GM18870 (cell line): ENCODE measurements at regions not wholly inside any gene's neighbourhood (a gene's known extent, or its start where the extent isn't known, plus 50 kb on each side); places are given as distances from the start of the nearest gene placed in this dataset.

Experiments
- ATAC-seq: cut with Tn5 transposase; IDR thresholded peaks from one replicate; pipeline ENCODE4 v1.9.1; 2021; ENCODE audit warnings: moderate library complexity; ENCODE audit not compliant: unreplicated experiment

DNA sequence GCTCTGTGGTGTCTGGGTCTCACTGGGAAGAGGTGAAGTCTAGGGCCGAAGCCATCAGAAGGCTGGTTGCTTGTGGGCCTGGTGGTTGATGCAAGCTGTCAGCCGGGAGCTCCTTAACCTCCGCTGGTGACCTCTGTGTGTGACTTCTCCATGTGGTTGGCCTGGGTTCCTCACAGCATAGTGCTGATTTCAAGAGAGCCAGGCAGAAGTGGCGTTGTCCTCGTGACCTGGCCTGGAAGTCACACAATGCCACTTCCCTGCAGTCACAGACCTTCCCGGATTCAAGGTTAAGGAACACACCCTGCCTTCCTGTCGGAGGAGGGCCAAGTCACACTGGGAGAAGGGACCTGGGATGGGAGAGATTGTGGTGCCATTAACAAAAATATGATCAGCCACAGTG, 303.7 kb upstream of the HS6ST1 start:
- ATAC-seq, result no peak

DNA sequence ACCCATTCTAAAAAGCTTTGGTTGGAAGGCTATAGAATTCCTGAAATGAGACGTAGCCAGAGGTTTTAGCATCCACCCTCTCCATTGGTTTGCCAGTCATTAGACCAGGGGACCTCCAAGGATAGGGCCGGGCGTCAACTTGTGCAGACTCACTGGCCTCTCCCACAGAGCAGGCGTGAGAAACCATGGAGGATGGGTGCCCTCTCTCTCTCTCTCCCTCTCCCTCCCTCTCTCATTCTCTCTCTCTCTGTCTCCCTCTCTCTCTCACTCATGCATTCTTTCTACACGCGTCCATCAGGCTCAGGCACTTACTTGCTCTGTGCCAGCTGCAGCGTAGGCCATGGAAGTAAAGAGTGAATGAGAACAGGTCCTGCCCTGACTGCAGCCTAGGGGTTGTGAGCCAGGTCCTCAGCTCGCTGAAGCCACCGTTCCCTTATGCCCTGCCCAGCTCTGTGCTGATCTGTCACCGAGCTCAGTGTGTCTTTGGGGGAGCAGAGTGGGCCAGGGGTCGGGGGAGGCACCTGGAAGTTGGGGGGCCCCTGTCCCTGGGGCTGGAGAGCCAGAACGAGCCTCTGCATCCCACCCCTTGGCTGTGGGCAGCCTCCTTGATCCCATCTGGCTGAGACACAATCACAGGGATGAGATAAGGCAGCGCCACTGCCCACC, 304.4 kb upstream of the HS6ST1 start:
- no peak for ATAC-seq

DNA sequence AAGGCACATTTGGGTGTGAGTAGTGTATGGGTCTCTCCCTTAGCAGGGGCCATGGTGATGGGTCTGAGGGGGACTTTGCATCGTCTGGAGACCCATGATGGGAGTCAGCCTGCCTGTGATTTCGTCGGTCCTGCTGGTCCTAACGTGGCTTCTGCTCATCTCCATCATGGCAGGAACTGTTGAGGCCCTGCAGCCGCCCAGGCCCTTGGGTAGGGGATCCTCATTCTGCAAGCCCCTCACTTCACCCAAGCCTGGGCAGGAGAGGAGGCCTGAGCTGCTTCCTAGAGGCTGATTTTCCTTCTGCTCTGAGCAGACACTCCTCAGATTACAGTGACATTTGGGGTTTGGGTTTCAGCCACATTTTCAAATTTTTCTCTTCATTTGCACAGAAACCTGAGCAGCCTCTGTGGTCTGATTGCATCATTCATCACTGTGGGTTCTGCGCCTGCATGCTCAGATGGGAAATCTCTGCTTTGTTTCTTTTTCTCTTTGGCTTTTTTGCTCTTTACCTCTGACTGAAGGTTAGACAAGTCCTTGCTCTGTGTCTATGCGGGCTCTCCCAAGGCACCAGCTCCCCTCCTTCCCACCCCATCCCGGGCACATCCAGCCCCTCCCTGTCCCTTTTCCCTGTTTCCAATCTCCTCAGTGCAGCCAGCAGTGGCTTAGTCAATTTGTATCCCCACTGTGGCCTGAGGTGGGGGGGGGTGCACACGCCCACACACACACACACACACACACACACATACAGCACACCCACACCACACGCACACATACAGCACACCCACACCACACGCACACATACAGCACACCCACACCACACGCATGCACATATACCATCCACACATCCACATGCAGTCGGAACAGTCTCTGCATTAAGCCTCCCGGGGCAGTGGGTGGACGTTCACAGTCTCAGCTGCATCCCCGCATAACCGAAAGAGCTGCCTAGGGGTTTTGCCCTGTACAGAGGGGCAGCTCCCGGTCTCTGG, 305.4 kb upstream of the HS6ST1 start:
- peak; percentile 90 for ATAC-seq

DNA sequence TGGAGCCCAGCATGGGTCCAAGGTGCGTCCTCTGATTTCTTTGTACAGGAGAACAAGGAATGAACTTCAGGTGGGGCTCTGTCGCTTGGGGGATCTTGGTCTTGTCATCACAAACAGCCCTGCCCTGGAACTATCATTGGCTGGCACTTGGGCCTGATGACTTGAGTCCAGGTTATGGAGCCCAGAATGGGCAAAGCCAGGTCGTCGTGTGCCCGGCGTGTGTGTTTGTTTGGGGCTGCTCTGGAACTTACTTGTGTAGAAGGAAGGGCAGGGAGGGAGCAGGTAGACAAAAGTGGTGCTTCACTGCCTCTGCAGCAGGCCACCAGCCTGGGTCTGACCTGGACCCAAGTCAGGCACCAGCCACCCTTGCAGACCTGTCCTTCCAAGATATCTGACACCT, 306.3 kb upstream of the HS6ST1 start:
- ATAC-seq, result no peak

DNA sequence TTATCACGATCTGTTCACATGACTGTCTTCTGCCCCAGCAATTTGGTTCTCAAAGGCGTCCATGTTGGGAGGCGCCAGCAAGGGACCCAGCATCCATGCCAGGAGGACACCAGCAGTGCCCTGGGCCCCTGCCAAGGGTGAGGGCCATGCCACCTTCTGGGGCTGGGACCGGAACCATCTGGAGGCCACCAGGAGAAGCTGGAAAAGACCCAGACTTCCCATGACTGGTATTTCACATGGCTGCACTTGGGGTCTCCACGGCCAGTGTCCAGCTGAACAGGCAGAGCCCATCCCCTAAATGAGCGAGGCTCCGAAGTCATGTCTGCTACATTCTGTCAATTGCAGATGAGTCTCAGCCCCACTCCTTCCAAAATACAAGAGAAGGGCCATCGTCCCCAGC, 306.8 kb upstream of the HS6ST1 start:
- ATAC-seq, result no peak

DNA sequence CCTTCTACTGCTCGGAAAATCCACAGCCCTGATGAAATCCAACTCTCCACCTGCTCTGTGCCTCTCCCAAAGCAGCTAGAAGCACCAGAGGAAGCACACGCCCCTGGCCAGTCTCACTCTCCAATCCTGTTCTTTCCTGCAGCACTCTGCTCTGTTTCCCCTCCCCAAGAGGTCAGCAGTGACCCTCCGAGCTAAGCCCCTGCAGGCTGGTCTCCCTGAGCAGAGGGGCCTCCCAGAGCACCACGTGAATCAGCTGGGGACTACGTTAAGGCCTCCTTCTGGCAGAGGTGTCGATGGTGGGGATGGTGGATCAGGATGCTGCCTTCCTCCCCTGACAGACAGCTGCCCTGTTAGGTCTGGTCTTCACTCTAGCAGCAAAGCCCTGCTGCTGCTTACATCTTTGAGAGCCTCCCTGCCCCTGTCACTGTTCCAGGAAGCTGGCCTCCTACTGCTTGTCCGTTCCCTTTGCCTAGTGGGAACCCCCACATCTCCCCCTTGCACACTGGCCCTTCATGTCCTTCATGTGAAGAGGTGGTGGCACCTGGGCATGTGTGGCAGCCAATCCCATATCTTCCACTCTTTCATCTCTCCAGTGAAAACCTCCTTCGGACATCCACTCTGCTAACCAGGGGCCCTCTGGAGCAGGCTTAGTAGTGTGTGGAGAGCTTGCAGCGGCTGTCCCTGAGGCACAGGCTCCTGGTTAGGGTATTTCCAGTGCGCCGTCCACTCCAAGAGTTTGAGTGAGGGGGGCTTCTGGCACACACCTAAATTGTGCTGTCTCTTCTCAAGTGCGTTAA, 307.5 kb upstream of the HS6ST1 start:
- no peak for ATAC-seq

DNA sequence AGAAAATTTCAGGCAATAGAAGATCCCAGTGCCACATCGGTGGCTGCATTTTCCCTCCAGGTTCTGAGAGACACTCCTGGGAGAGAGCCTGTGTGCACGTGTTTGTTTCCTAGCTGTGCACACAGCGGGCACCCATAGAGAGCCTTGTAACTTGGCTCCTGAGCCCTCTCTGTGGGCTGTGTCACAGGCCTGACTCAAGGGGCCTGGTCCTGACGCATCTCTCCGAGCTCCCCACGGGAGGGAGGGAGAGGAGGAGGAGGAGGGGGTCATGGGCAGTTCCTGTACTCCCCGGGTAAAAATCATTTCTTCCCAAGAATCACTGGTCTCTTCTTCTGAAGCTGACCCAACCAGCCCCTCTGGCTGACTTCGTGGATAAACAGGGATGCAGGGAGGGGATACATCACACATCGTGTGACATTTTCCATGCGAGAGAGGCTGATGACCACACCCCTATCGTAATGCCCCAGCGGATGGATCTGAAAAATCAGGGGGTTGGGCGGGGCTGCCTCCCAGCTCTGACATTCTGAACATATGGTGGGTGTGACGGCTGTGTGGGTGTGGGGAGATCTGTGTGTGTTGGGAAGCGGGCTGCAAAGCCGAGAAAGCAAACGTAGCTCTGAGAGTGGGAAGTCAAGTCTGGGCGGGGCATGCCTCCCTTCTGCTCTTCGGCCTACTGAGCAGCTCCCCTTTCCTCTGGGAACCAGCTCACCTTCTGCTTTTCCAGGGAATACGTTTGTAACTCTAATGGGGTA, 308.3 kb upstream of the HS6ST1 start:
- ATAC-seq, result no peak

DNA sequence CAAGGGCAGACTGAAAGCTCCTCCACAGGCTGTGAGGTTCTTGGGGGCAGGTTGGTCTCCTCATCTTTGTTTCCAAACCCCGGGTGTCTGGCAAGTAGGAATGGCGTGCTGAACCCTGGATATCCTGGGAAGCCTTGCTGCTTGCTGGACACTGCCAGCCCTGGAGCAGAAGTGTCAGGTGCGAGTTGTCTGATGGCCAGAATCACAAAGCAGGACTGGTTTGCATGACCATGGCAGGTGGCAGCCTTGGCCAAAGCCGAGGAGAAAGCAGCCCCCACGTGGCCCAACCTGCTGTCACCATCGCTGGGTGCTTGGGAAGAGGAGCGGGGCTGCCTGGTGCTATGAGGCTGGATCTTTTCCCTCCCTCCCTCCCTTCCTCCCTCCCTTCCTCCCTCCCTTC, 309.5 kb upstream of the HS6ST1 start:
- ATAC-seq, result no peak

DNA sequence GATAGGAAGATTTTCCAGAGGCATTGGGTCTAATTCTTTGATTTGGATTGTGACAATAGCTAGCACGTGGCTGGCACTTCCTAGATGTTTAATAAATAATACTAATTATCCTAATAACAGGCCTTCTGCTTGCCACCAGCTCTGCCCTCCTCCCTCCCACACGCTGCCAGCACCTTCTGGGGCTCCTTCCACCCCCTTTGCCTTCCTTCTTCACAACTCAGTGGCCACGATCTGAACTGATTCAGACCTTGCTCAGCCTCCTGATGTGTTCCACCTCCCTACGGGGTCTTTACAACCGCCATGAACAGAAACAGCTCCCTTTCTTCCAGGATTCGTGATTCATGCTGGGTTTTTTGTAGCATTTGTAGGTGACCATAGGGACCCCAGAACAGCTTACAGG, 310.3 kb upstream of the HS6ST1 start:
- ATAC-seq, result no peak

DNA sequence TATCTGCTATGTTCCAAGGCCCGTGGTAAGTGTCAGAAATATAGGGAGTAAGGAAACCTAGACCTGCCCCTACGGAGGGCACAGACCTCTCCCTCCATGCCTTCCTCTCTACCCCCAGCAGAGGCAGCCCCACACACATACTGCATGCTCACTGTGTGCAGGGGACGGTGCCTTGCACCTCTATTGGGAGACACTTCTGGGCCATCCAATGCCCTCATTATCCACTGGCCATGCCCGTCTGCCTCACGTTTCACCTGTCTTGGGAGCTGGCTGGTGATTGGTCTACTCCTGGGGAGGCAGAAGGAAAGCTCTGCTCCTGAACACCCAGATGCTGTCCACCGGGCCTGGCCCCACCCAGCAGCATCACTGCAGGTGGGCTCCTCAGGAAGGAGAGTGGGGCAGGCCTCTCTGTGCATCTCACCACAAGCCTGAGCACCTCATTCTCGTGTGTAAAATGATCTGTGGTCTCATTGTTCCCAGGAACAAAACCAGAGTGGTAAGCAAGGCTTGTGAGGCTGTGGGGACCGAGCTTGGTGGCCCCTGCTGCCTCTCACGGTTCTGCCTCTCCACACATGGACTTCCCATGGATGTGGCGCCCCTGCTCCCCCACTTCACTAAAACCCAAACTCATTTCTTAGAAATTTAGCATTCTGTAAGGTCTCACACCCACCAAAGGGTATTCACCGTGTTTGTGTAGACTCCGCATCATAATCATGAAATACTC, 312.5 kb upstream of the HS6ST1 start:
- ATAC-seq, result no peak

DNA sequence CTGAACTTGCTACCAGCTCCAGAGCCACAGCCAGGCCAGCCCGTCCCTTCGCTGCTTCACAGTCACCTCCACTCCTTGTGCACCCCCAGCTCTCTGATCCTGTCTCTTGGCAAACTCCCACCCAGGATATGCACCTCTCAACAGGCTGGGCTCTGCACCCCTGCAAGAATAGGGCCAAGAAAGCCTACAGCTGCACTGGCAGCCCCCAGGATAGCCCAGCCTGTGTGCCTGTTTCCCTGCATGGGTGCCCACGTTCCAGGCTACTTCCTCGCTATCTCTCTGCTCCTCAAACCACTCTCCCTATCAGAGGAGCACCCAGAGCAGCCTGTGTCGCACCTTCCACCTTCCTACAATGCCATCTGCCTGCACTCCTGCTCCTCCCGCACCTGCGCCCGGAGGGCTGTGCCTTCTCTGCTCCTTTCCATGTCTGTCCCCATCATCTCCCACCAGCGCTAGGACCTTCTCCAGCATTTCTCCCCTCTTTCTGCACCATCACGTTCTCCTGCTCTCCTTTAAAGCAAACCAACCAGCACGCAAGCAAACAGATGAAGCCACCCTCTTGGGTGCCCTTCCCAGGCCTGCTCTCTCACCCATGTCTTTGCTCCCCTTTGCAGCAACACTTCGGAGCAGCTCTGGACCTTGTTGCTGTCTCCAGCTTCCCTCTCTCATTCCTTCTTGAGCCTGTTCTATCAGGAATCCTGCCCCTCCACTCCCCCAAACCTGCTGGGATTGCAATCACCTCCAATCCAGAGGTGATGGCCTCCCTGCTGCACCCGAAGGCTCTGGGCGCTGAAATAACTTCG, 313.2 kb upstream of the HS6ST1 start:
- ATAC-seq, result no peak

DNA sequence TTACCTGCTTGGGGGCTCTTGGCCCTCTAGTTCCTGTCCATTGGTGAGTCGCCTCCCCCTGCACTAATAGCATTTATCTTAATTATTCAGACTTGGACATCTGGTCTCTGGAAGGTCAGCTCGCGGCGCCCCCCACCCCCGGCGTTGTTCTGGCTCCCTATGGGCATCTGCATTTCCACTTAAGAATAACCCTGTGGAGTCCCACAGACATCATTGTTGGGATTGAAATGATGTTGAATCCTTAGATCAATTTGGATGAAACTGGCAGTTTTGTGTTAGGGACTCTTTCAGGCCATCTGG, 313.8 kb upstream of the HS6ST1 start:
- no peak for ATAC-seq

DNA sequence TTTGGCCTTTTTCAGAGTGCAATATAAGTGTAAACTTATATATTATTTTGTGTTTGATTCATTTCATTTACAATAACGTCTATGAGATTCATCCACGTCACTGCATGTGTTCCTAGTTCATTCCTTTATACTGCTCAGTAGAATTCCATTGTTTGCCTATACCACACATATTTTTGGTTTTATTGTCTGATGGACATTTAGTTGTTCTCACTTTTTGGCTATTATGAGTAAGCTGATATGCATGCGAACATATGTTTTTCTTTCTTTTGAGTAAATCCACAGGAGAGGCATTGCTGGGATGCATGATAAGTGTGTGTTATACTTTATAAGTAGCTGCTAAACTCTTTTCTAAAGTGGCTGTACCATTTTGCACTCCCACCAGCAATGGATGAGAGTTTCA, 314.8 kb upstream of the HS6ST1 start:
- no peak for ATAC-seq

DNA sequence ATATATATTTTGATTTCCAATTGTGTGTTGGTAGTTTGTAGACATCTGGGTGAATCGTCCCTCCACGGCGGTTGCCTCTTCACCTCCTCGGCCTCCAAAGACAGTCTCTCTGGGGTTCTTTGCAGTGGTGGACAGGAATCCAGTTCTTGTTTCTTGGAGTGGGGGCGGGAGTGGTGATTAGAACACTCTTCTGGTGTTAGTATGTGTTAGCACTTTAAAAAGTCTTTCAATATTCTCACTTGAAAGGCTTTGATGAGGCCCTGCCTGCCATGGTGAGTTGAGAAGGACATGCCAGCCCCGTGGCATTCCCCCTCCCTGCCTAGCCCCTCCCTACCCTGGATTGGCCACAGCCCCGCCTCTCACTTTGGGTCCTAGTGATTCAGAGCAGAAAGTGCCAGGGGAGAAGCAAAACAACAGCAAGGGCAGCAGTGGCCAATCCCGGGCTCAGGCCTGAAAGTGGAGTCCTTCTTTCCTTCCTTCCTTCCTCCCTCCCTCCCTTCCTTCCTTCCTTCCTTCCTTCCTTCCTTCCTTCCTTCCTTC, 316.8 kb upstream of the HS6ST1 start:
- no peak for ATAC-seq

DNA sequence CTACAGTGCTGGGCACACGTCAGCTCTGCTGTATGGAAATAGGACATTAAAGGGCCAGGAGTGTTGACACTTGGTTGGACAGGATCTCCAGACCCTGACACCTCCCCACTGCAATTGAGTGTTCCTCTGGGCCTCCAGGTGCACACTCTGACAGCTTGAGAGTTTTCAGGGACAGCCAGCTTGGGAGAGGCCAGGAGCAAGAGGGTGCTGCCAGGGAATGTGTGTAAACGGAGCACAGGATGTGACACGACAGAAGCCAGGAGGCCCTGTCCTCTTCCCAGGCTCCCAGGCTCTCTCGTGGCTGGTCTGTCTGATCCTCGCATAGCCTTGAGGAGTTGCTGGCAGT, 318.1 kb upstream of the HS6ST1 start:
- no peak for ATAC-seq

DNA sequence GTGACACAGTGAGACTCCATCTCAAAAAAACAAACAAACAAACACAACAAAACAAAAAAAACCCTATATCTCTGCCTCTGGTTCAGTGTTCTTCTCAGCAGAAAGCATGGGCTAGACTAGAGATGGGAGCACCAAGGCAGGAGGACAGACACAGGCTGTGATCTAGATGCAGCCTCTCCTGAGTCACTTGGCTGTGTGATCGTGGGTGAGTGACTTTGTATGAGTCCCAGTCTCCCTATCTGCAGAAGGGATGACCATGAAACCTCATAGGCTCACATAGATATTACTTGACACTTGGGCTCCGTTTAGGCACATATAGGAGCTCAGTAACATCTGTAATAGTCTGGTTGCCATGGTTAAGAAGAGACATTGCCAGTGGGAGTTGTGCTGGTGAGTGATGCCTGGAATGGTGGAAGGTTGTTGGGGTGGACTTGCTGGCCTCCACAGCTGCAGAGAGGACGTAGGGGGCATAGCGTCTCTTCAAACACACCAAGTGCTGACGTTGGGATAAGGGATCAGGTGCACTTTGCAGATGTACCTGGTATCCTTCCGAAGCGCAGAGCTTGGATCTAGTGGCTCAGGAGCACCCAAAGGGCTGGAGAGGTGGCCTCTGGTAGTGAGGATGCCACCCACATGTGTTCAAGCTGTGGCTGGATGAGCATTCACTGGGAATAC, 318.9 kb upstream of the HS6ST1 start:
- ATAC-seq, result no peak

DNA sequence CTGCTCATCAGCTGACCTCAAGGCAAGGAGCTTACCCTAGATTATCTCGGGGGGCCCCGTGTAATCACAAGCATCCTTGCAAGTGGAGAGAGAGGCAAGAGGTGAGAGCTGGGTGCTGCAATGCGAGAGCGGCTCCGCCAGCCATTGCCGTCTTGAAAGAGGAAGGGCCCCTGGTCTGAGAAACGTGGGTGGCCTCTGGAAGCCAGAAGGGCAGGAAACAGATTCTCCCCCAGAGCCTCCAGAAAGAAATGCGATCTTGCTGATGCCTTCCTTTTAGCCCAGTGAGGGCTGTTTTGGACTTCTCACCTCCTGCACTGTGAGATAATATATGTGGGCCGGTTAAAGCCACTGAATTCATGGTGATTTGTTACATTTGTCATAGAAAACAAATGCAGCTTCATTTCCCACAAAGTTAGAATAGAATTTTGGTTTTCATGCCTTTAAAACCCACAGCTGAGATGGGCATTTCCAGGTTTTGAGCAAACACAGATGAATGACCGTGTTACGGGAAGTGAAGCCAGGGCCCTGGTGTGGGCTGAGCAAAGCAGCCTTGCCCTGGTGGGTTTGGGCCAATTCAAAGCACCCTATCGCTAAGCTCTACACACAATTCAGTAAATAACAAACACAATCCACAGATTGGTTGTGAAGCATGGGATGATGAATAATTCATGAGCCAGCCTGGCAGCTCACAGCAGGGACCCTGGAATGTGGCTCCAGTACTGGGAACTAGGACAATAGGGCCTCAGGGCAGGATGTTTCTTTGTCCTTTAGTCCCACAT, 319.9 kb upstream of the HS6ST1 start:
- no peak for ATAC-seq

DNA sequence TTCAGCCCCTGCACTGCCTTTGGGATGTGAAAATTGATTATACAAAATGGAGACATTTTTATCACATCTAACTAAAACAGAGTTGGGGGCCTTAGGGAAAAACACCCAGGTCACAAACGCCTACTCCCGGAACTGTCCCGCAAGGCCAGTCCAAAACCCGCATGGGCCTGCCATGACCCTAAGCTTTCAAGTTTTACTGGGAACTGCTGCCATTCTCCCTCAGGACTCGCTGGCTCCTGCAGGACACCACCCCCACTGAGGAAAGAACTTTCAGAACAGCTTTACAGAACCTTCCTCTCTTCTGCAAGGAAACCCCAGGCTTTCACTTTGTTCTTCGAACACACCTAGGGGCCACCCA, 320.4 kb upstream of the HS6ST1 start:
- ATAC-seq, result no peak
